ENCODE measurements at regions not wholly inside any gene's neighbourhood (a gene's known extent, or its start where the extent isn't known, plus 50 kb on each side); places are given as distances from the start of the nearest gene placed in this dataset.

- DNase-seq, result no peak
Observed at GRCh38 chr13:81721400-81721799, 1380.5 kb upstream of the SPRY2 start.

GRCh38 chr13:81714513-81714912, 1373.6 kb upstream of the SPRY2 start:
- no peak for DNase-seq

DNA sequence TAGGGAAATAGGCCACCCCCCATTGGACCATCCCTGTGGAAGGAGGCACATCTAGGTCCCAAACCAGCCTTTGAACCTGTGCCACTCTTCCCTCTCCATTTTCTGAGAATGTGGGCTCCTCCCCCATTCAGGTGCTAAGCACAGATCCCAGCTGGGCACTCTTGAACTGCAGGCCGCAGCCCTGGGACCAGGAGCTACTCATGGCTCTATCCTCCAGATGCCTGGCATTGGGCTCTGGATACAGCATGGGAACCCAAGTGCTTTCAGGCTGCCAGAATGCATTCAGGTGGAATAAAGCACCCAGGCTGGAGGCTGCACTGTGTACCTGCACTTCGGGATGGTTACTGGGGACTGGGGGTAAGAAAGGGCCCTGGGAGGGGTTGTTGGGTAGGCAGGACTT, 1372.3 kb upstream of the SPRY2 start:
- no peak for DNase-seq

DNA sequence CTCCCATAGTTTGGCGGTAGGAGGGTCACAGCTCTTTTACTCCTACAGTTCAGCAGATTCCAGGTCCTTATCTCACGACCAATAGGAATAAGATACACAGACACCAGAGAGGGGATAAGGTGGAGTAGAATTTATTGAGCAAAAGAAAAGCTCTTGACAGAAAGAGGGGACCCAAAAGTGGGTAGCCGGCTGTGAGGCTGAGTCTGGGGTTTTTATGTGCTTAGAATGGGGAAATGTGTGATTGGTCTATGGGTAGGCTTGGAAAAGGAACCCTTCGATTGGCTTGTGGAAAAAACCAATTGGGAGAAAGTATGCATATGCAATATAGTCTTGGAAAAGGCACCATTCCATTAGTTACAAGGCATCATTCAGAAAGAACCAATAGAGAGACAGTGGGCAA, 1356.9 kb upstream of the SPRY2 start:
- no peak for DNase-seq

GRCh38 chr13:81686877-81687276, 1346.0 kb upstream of the SPRY2 start:
- no peak for DNase-seq

DNA sequence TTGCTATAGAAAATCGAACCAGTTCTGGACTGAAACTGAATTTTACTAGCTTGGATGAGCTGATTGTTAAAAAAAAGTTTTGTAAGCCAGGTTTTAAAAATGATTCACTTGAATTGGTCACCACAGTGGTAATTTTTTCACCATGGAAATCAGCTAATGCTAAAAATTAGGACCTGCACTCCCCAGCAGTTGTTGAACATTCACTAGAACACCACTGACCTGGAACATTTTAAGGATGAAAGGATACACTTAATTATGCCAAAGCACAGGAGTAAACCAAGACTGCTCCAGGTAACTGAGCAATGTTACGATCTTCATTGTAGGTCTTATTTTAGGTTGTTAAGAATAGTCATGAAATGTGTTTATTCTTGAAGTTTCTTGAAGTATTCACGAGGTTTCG, 1342.6 kb upstream of the SPRY2 start:
- DNase-seq, result no peak

DNA sequence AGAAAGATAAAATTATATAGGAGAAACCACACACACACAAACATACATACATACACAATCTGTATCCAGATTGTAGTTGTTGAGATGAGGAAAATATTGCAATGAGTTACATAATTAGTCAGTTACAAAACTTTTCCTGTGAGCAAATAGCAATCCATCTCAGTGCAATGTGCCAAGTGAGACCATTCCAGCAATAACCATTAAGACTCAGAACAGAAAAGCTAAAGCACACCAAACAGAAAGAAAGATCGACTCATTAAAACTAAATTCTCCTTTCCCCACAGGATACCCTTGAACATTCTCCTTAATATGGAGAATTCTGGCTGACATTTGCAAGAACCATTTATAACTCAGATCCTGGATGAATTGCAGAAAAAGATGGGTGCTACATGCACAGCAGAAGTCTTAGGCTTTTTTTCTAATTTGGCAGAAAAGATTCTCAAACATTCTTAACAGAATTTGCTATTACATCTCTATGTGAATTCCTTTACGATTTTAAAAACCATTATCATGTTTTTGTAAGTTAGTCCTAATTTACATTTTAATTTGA, 1341.2 kb upstream of the SPRY2 start:
- DNase-seq, result no peak

GRCh38 chr13:81677857-81678256, 1336.9 kb upstream of the SPRY2 start:
- DNase-seq, result no peak

DNA sequence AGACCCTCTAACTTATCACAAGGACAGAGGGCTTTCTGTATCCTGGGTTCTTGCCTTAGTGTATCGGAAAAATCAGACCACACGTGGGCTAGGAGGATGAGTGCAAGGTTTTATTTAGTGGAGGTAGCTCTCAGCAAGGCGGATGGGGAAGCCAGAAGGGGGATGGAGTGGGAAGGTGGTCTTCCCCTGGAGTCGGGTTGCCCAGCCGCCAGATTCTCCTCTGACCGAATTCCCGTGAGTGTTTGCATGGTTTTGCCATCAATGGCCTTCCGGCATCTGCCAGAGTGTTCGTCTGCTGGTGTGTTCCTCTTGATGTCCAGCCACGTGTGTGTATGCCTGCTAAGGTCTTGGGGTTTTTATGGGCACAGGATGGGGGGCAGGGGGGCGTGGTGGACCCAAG, 1335.1 kb upstream of the SPRY2 start:
- no peak for DNase-seq

DNA sequence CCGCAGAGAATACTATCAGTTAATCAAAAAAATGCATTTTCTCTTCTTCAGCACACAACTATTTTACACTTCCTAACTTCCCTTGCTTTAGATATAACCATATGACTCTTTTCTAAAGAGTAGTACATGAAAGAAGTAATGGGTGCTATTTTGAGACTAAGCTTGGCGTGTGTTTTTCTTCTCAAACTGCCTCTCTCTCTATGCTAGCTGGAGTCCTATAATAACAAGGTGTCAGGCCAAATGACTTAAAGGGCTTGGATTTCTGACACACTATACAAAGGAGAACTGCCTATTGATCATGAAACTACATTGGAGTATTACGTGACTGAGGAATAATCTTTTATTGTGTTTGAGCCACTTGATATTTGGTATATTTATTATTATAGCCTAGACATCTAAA, 1330.1 kb upstream of the SPRY2 start:
- DNase-seq, result no peak

DNA sequence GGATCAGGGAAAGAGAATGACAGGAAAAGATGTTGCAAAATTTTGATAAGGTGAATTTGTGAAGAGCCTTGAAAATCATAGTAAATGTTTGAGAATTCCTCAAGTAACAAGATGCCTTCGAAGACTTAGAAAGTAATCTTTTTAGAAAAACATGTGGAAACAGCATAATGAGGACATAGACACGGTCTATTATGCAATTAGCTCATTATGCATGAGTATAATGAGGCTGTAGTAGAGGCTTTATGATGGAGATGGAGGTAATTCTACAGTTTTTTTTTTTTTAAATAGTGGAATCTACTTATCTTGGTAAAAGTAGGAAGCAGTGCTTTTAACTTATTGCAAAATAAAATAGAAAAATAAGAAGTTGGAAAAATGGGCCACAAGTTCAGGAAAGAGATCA, 1329.1 kb upstream of the SPRY2 start:
- DNase-seq, result no peak

- no peak for DNase-seq
Observed at GRCh38 chr13:81664872-81665271, 1323.9 kb upstream of the SPRY2 start.

- DNase-seq, result no peak
Observed at GRCh38 chr13:81659984-81660383, 1319.1 kb upstream of the SPRY2 start.

- DNase-seq, result no peak
Observed at GRCh38 chr13:81658598-81659370, 1317.9 kb upstream of the SPRY2 start.

- DNase-seq, result no peak
Observed at GRCh38 chr13:81639984-81640582, 1299.2 kb upstream of the SPRY2 start.

DNA sequence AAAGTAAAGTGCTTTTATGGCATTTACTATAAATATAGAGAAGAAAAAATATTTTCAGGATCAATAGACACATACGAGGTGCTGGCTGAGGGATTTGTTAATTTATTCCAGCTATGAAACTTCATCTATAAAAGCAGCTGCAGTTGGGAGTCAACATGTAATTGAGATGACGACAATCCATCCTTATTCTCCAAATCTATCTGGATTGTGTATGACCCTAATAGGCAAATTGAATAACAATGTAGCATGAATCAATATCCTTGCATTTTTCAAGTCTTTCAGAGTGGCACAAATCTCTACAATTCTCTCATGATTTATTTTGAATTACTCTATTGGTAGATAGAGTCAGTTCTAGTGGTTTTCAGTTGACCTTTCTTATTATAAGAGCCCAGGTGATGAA, 1296.5 kb upstream of the SPRY2 start:
- no peak for DNase-seq

- no peak for DNase-seq
Observed at GRCh38 chr13:81636120-81636519, 1295.2 kb upstream of the SPRY2 start.

DNA sequence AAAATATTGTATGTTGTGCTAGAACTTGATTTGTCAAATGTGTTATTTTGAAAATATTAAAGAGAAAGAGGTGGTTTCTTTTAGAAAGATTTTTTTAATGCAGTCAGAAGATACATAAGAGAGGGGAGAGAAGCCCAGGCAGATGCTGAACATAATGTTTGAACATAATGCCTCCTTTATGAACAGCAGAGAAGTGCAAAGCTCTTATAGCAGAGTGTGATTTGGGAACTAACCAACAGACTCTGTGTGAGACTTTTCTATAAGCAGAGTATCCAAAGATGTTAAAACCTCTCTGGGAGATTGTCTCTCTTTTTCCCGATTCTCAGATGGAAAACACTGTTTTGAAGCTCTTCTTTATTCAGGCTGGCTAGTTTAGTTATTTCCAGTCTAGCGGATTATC, 1274.1 kb upstream of the SPRY2 start:
- DNase-seq, result no peak

DNA sequence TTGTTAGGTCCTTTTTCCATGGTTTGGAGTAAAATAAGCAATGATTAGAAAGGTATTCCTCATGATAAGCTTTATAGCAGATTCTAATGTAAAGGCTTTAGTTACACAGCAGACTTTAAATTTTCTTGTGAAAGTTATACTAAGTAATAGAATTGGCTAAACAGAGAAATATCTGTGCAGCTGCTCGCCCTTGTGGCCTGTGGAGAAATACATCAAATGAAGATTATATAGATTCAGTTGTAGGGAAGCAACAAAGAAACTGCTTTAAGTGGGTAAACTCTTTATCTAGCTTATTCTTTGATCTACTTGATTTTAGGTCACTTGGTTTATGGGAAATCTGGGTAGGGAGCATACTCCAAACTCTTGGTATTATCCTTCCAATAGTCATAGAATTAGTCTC, 1269.7 kb upstream of the SPRY2 start:
- no peak for DNase-seq

DNA sequence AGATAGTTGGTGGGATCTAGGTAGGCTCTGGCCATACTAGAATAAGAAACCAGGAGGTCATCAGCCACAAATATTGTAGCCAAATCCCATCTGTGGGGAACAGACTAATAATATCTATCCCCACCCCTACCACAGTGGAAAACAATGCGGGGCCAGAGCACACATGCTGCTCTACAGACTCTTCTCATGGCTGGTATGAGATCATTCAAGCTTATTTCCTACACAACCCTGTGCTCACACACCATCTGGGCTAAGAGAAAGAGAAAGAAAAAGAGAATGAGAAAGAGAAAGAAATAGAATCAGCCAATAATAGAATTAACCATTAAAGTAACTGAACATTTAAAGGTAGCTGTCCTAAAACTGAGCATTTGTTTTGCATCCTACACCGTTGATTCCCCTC, 1268.4 kb upstream of the SPRY2 start:
- DNase-seq, result no peak

DNA sequence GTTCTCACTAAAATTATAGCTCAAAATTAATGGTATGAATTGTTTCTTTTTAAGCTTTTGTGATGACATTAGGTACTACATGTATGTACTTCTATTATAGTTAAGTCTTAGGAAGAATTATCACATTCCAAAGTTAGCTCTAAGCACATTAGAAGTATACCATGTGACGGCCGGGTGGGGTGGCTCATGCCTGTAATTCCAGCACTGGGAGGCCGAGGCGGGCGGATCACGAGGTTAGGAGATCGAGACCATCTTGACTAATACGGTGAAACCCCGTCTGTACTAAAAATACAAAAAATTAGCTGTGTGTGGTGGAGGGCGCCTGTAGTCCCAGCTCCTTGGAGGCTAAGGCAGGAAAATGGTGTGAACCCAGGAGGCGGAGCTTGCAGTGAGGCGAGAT, 1265.1 kb upstream of the SPRY2 start:
- no peak for DNase-seq

GRCh38 chr13:81602241-81602640, 1261.3 kb upstream of the SPRY2 start:
- no peak for DNase-seq

- no peak for DNase-seq
Observed at GRCh38 chr13:81597101-81597500, 1256.2 kb upstream of the SPRY2 start.

DNA sequence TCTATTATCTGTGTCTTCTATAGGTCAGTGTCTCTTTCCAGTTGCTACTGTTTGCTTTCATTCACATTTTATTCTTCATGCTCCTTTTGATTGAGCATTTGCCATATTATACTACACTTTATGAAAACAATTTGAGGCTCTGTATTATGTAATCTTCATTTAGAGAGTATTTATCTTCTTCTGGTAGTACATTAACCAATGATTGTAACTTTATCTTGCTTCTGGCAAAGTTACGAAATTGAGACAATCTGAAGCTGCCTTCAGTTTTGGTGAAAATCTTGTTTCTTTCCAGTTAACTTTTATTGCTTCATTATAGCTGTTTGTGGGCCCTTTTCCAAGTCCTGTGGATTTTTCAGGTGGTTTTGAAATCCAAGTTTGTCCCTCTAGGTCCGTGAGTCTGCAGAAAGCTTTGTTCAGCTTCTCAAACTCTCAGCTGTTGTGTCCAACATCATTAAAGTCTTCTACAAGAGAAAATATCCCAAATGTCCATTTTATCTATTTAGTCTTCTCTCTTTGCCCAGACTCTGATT, 1255.4 kb upstream of the SPRY2 start:
- DNase-seq, result no peak

All from GDM1 (cell line).